Non-pigmented ciliary epithelial cell (primary cell): ENCODE measurements at regions not wholly inside any gene's neighbourhood (a gene's known extent, or its start where the extent isn't known, plus 50 kb on each side); places are given as distances from the start of the nearest gene placed in this dataset.
"Not testable (repeated sequence)": the region's sequence is repeated elsewhere in the genome, so short reads cannot be mapped to it uniquely, and the experiment has no call there.

ENCODE experiments used
- DNase-seq: peaks from one replicate; pipeline ENCODE4 v3.0.0-alpha.2; 2010; ENCODE audit warnings: low read depth

DNA sequence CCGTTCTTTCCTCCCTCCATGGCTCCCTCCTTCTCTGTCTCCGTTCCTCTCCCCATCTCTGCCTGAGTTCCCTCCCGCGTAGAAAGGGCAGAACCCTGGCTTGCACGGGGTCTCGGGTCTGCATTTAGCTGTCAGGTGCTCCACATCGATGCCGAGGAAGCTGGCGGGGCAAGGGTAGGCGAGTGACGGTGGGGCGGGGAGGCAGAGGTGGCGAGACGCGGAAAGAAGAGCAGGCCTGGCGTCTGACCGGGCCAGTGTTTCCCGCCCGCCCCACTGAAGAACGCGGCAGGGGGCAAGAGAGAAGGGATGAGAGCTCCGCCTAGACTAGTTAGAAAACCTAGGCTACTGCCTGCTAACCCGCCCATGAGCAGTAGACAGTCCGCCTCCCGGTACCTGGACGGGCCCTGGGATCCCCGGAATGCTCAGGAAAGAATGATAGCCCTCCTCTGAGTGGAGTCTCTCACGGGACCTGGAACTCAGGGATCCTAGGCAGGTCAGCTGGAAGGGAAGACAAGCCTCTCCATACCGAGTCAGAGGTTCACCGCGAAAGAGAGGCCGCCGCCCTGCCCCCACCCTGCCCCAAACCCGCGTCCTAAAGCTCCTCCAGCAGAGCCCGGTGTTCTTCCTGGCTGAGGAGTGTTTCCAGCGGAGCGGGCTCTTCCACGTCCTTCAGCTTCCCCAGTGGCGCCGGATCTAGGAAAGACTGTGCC lies 357.9 kb upstream of the DEFB115 start:
- not testable (repeated sequence) for DNase-seq

DNA sequence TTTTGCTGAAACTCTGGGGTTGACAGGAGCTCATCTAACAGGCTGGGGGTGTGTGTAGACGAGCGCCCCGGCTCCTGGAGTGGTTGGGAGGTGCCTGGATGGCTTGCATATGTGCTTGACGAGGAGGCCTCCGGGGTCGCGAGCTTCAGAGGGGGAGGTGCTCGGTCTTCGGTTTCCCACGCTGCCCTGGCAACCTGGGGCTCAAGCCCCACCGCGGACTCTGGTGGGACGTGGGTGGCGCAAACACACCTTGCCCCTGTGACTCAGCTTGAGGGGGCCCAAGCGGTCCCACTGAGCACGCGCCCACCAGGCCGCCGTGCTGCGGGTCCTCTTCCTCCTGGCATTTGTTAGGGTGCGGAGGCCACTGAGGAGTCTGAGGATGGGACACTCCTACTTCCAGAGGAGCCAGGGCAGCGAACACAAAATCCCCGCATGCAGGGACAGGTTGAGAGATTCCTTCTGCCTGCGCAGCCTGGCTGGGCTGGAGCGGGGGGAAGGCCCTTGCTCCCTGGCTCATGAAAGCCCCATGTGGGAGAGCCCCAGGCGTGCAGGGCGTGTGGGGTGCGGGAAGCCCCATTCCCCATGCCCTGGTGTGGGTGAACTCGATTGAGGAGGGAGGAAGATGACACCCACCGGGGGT lies 357.3 kb upstream of the DEFB115 start:
- not testable (repeated sequence) for DNase-seq

- DNase-seq = not testable (repeated sequence)
Measured at GRCh38 chr20:30905231-30905630, 352.2 kb upstream of the DEFB115 start.

DNA sequence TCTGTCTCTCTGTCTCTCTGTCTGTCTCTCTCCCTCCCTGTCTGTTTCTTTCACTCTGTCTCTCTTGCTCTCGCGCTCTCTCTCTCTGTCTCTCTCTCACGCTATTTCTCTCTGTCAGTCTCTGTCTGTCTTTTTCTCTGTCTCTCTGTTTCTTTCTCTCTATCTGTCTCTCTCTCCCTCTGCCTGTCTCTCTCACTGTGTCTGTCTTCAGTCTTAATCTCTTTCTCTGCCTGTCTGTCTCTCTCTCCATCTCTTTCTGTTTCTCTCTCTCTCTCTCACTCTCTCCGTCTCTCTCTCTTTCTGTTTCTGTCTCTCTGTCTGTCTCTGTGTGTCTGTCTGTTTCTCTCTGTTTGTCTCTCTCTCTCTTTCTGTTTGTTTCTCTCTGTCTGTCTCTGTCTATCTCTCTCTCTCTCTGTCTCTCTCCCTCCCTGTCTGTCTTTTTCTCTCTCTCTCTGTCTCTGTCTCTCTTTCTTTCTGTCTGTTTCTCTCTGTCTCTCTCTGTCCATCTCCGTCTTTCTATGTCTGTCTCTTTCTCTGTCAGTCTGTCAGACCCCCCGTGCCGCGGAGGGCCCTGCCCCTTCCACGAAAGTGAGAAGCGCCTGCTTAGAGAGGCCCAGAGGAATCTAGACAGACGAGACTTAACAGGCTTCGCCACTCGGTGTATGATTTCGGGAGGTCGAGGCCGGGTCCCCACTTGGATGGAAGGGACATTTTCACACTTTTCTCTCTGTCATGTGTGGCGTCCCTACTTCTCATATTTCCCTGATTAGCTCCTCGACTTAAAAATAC lies 346.3 kb upstream of the DEFB115 start:
- no peak for DNase-seq

DNA sequence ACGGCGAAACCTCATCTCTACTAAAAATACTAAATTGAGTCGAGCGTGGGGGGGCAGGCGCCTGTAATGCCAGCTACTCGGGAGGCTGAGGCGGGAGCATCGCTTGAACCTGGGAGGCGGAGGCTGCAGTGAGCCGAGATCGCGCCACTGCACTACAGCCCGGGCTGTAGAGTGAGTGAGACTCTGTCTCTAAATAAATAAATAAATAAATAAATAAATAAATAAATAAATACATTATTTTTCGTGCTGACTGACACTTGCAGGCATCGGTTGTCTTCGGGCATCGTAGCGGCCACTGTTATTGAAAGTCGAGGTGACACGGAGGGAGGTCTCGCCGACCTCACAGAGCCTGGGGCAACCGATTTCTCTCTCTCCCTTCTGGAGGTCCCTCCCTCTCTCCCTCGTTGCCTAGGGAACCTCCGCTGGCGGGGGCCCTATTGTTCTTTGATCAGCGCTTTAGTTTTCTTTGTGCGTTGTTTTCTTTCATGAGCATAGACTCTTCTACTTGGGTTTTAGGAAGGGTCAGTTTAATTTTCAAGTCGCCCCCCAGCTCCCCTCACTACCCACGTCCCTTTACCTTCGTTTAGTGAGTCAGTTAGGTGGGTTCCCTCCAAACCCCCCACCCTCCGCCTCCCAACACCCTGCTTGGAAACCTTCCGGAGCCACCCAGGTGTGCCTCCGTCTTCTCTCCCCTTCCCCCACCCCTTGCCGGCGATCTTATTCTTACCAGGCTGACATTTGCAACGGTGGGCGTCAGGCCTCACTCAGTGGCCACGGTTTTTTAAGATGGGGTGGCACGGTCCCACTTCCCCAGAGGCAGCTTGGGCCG lies 345.4 kb upstream of the DEFB115 start:
- DNase-seq = not testable (repeated sequence)

- DNase-seq = not testable (repeated sequence)
Measured at GRCh38 chr20:30912661-30913026, 344.8 kb upstream of the DEFB115 start.

GRCh38 chr20:30916404-30916803 lies 341.1 kb upstream of the DEFB115 start:
- not testable (repeated sequence) for DNase-seq

- DNase-seq = no peak
Measured at GRCh38 chr20:30919514-30920188, 337.8 kb upstream of the DEFB115 start.

- DNase-seq = no peak
Measured at GRCh38 chr20:30921286-30922071, 336.0 kb upstream of the DEFB115 start.

- DNase-seq = no peak
Measured at GRCh38 chr20:30922129-30922528, 335.3 kb upstream of the DEFB115 start.

GRCh38 chr20:30937790-30938189 lies 319.7 kb upstream of the DEFB115 start:
- DNase-seq = no peak

- no peak for DNase-seq
Measured at GRCh38 chr20:30949761-30950160, 307.7 kb upstream of the DEFB115 start.

- not testable (repeated sequence) for DNase-seq
Measured at GRCh38 chr20:30951088-30951487, 306.4 kb upstream of the DEFB115 start.

- DNase-seq = not testable (repeated sequence)
Measured at GRCh38 chr20:30956649-30957048, 300.8 kb upstream of the DEFB115 start.

- DNase-seq = not testable (repeated sequence)
Measured at GRCh38 chr20:30959208-30959607, 298.3 kb upstream of the DEFB115 start.

DNA sequence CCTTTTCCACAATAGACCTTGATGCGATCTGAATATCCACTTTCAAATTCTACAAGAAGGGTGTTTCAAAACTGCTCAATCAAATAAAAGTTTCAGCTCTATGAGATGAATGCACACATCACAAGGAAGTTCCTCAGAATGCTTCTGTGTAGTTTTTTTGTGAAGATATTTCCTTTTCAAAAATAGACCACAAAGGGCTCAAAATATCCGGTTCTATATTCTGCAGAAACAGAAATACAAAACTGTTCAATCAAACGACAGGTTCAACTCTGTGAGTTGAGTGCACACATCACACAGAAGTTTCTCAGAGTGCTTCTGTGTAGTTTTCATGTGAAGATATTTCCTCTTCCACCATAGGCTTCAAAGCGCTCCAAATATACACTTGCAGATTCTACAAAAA lies 293.9 kb upstream of the DEFB115 start:
- no peak for DNase-seq

- not testable (repeated sequence) for DNase-seq
Measured at GRCh38 chr20:30975859-30976258, 281.6 kb upstream of the DEFB115 start.

GRCh38 chr20:30985386-30985785 lies 272.1 kb upstream of the DEFB115 start:
- DNase-seq = no peak
